ENCODE measurements at regions not wholly inside any gene's neighbourhood (a gene's known extent, or its start where the extent isn't known, plus 50 kb on each side); places are given as distances from the start of the nearest gene placed in this dataset.

GRCh38 chr2:84285056-84285747 lies 173.9 kb downstream of the SUCLG1 start:
- Histone ChIP-seq H3K4me3 (no peak overlapping the region), H3K9me3 (no peaks in the 10 kb centered on the region), H3K27ac (no peak overlapping the region), H3K36me3 (no peaks in the 10 kb centered on the region), H3K4me1 (peaks cover 0 to 4% (median 0%) of the 10 kb centered on the region in 3 donors), H3K27me3 (no peaks in the 10 kb centered on the region)
- intact Hi-C loops (cut with DNase I) = no loop called here
- FAIRE-seq = no peak
- no peak for DNase-seq
- ATAC-seq = no peak
- no peak for TF ChIP-seq CTCF (IDR thresholded peaks at IDR 0.05)
- 63 to 65% methylated on average over 1 of the region's 1 CpG for WGBS, 2 donors

GRCh38 chr2:84283506-84283905 lies 175.6 kb downstream of the SUCLG1 start:
- intact Hi-C loops (cut with DNase I) = no loop called here
- ATAC-seq (no peak), DNase-seq (no peak)

GRCh38 chr2:84281510-84281909 lies 177.6 kb downstream of the SUCLG1 start:
- H3K27me3 ChIP-seq = no peaks in the 10 kb centered on the region
- ATAC-seq (no peak), FAIRE-seq (no peak), DNase-seq (no peak)
- whole genome bisulfite sequencing, 2 donors = 70 to 71% methylated on average over 3 of the region's 3 CpGs
- H3K27ac ChIP-seq = no peak overlapping the region
- H3K4me3 ChIP-seq = no peak overlapping the region
- peaks cover 0 to 4% (median 0%) of the 10 kb centered on the region in 3 donors for H3K4me1 ChIP-seq
- no peaks in the 10 kb centered on the region for H3K36me3 ChIP-seq
- TF ChIP-seq CTCF (IDR thresholded peaks at IDR 0.05) = no peak
- H3K9me3 ChIP-seq = no peaks in the 10 kb centered on the region
- intact Hi-C loops (cut with DNase I) = no loop called here

More at GRCh38 chr2:84283506-84283905, 175.6 kb downstream of the SUCLG1 start:
- no peak overlapping the region for H3K4me3 ChIP-seq
- no peaks in the 10 kb centered on the region for H3K27me3 ChIP-seq
- WGBS, 2 donors = 62 to 65% methylated on average over 3 of the region's 3 CpGs
- no peaks in the 10 kb centered on the region for H3K36me3 ChIP-seq
- TF ChIP-seq CTCF (IDR thresholded peaks at IDR 0.05) = no peak
- FAIRE-seq = no peak
- no peaks in the 10 kb centered on the region for H3K9me3 ChIP-seq
- H3K4me1 ChIP-seq = peaks cover 0 to 4% (median 0%) of the 10 kb centered on the region in 3 donors
- no peak overlapping the region for H3K27ac ChIP-seq

GRCh38 chr2:84280873-84281272 lies 178.2 kb downstream of the SUCLG1 start:
- intact Hi-C loops (cut with DNase I) = no loop called here
- no peaks in the 10 kb centered on the region for H3K27me3 ChIP-seq
- DNase-seq (peak in 3 of 6 donors; percentile 10 to 56 (median 40)), ATAC-seq (peak; percentile 84 to 93 (median 88)), FAIRE-seq (no peak)
- no peak overlapping the region for H3K4me3 ChIP-seq
- H3K9me3 ChIP-seq = no peaks in the 10 kb centered on the region
- H3K27ac ChIP-seq = no peak overlapping the region
- WGBS, 2 donors = 33 to 44% methylated on average over 1 of the region's 1 CpG
- H3K4me1 ChIP-seq = peaks cover 0 to 4% (median 0%) of the 10 kb centered on the region in 3 donors
- no peaks in the 10 kb centered on the region for H3K36me3 ChIP-seq
- TF ChIP-seq CTCF (IDR thresholded peaks at IDR 0.05) = no peak

GRCh38 chr2:84278386-84278785 lies 180.7 kb downstream of the SUCLG1 start:
- no peak overlapping the region for H3K4me3 ChIP-seq
- peaks cover 0 to 4% (median 0%) of the 10 kb centered on the region in 3 donors for H3K4me1 ChIP-seq
- 87% methylated on average over 2 of the region's 2 CpGs for WGBS, 2 donors
- ATAC-seq (no peak), DNase-seq (no peak), FAIRE-seq (no peak)
- no peaks in the 10 kb centered on the region for H3K27me3 ChIP-seq
- TF ChIP-seq CTCF (IDR thresholded peaks at IDR 0.05) = no peak
- no peaks in the 10 kb centered on the region for H3K9me3 ChIP-seq
- H3K27ac ChIP-seq = no peak overlapping the region
- intact Hi-C loops (cut with DNase I) = no loop called here
- no peaks in the 10 kb centered on the region for H3K36me3 ChIP-seq

Data from pancreas (tissue), 10 donors.